ENCODE measurements at regions not wholly inside any gene's neighbourhood (a gene's known extent, or its start where the extent isn't known, plus 50 kb on each side); places are given as distances from the start of the nearest gene placed in this dataset.

- Mint-ChIP-seq H3K9me3 (ENCODE audit: low read depth) (no peaks in the 10 kb centered on the region), H3K27me3 (peaks cover 14% of the 10 kb centered on the region), H3K4me3 (ENCODE audit: low read depth) (no peak overlapping the region), H3K4me1 (ENCODE audit: low read depth) (no peaks in the 10 kb centered on the region), H3K36me3 (ENCODE audit: insufficient read depth) (no peaks in the 10 kb centered on the region), H3K27ac (no peak overlapping the region)
- DNase-seq (ENCODE audit: low spot score, unreplicated experiment), result peak; percentile 8
- no peak for TF ChIP-seq CTCF (IDR thresholded peaks at IDR 0.05; ENCODE audit: unreplicated experiment)
These were observed 106.2 kb upstream of the RET start for GRCh38 chr10:42970451-42971250.

- no peak overlapping the region for H3K4me3 Mint-ChIP-seq (ENCODE audit: low read depth)
- no peaks in the 10 kb centered on the region for H3K9me3 Mint-ChIP-seq (ENCODE audit: low read depth)
- DNase-seq (ENCODE audit: low spot score, unreplicated experiment), result no peak
- no peak overlapping the region for H3K27ac Mint-ChIP-seq
- no peak for TF ChIP-seq CTCF (IDR thresholded peaks at IDR 0.05; ENCODE audit: unreplicated experiment)
- peaks cover 9% of the 10 kb centered on the region for H3K27me3 Mint-ChIP-seq
- H3K4me1 Mint-ChIP-seq (ENCODE audit: low read depth), result no peaks in the 10 kb centered on the region
- no peaks in the 10 kb centered on the region for H3K36me3 Mint-ChIP-seq (ENCODE audit: insufficient read depth)
These were observed 105.6 kb upstream of the RET start for GRCh38 chr10:42971251-42971599.

- Mint-ChIP-seq H3K4me1 (ENCODE audit: low read depth) (no peaks in the 10 kb centered on the region), H3K27ac (no peak overlapping the region), H3K27me3 (peaks cover 10% of the 10 kb centered on the region), H3K9me3 (ENCODE audit: low read depth) (no peaks in the 10 kb centered on the region), H3K36me3 (ENCODE audit: insufficient read depth) (no peaks in the 10 kb centered on the region), H3K4me3 (ENCODE audit: low read depth) (no peak overlapping the region)
- no peak for TF ChIP-seq CTCF (IDR thresholded peaks at IDR 0.05; ENCODE audit: unreplicated experiment)
- DNase-seq (ENCODE audit: low spot score, unreplicated experiment), result no peak
These were observed 103.9 kb upstream of the RET start for GRCh38 chr10:42972946-42973345.

- Mint-ChIP-seq H3K27me3 (peaks cover 10% of the 10 kb centered on the region), H3K4me1 (ENCODE audit: low read depth) (no peaks in the 10 kb centered on the region), H3K4me3 (ENCODE audit: low read depth) (no peak overlapping the region), H3K9me3 (ENCODE audit: low read depth) (no peaks in the 10 kb centered on the region), H3K27ac (no peak overlapping the region), H3K36me3 (ENCODE audit: insufficient read depth) (no peaks in the 10 kb centered on the region)
- DNase-seq (ENCODE audit: low spot score, unreplicated experiment), result no peak
- TF ChIP-seq CTCF (IDR thresholded peaks at IDR 0.05; ENCODE audit: unreplicated experiment), result no peak
These were observed 103.5 kb upstream of the RET start for GRCh38 chr10:42973411-42973810.

GRCh38 chr10:42973870-42974692 lies 102.8 kb upstream of the RET start:
- TF ChIP-seq CTCF (IDR thresholded peaks at IDR 0.05; ENCODE audit: unreplicated experiment), result no peak
- Mint-ChIP-seq H3K4me1 (ENCODE audit: low read depth) (no peaks in the 10 kb centered on the region), H3K27me3 (peaks cover 10% of the 10 kb centered on the region), H3K4me3 (ENCODE audit: low read depth) (no peak overlapping the region), H3K36me3 (ENCODE audit: insufficient read depth) (no peaks in the 10 kb centered on the region), H3K27ac (no peak overlapping the region), H3K9me3 (ENCODE audit: low read depth) (no peaks in the 10 kb centered on the region)
- no peak for DNase-seq (ENCODE audit: low spot score, unreplicated experiment)

Measured in progenitor cell of endocrine pancreas (in vitro differentiated cells).